Neural progenitor cell (in vitro differentiated cells): ENCODE measurements at regions not wholly inside any gene's neighbourhood (a gene's known extent, or its start where the extent isn't known, plus 50 kb on each side); places are given as distances from the start of the nearest gene placed in this dataset.

Source experiments
- EZH2 ChIP-seq: fragments of 200-600 bp; sonication (generic); IDR thresholded peaks from 2 replicates; pipeline ENCODE4 v1.6.1; 2017; ENCODE audit warnings: antibody characterized with exemption, mild to moderate bottlenecking, moderate library complexity
- TF ChIP-seq, protein P1 (sequence below): fragments of 200-600 bp; sonication (generic); IDR thresholded peaks from 2 replicates; pipeline ENCODE4 v1.5.1; 2017; ENCODE audit warnings: antibody characterized with exemption, mild to moderate bottlenecking

DNA sequence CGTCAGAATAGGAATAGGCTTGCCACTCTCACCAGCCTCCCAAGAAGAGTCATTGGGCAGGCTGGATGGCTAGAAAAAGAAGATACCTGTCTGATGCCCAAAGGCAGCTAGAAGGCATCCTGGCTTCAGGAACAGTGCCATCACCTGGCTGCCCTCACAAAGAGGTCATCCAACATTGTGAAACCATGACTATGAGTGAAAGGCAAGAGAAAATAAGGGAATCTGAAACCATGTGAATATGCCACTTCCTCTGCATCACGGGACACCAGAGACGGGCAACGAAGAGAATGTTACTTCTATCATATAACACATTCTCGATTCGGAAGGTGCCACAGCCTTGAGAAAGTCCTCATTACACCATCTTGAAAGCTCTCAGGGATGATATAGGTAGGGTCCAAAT, 182.0 kb downstream of the DAD1 start:
- TF ChIP-seq, protein P1, sequence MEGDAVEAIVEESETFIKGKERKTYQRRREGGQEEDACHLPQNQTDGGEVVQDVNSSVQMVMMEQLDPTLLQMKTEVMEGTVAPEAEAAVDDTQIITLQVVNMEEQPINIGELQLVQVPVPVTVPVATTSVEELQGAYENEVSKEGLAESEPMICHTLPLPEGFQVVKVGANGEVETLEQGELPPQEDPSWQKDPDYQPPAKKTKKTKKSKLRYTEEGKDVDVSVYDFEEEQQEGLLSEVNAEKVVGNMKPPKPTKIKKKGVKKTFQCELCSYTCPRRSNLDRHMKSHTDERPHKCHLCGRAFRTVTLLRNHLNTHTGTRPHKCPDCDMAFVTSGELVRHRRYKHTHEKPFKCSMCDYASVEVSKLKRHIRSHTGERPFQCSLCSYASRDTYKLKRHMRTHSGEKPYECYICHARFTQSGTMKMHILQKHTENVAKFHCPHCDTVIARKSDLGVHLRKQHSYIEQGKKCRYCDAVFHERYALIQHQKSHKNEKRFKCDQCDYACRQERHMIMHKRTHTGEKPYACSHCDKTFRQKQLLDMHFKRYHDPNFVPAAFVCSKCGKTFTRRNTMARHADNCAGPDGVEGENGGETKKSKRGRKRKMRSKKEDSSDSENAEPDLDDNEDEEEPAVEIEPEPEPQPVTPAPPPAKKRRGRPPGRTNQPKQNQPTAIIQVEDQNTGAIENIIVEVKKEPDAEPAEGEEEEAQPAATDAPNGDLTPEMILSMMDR, result no peak
- TF ChIP-seq EZH2, result no peak
